ENCODE measurements at regions not wholly inside any gene's neighbourhood (a gene's known extent, or its start where the extent isn't known, plus 50 kb on each side); places are given as distances from the start of the nearest gene placed in this dataset.

- DNase-seq = no peak
- Histone ChIP-seq H3K36me3 (no peaks in the 10 kb centered on the region), H3K9me3 (no peaks in the 10 kb centered on the region), H3K4me3 (no peak overlapping the region), H3K4me1 (no peaks in the 10 kb centered on the region), H3K27me3 (no peaks in the 10 kb centered on the region), H3K27ac (no peak overlapping the region)
- TF ChIP-seq CTCF (IDR thresholded peaks at IDR 0.05) = no peak
- no peak for TF ChIP-seq POLR2A (IDR thresholded peaks at IDR 0.05)
Measured at GRCh38 chr3:107455621-107456020, 67.1 kb upstream of the BBX start.

GRCh38 chr3:107456501-107456900 is 66.3 kb upstream of the BBX start:
- Histone ChIP-seq H3K27ac (no peak overlapping the region), H3K27me3 (no peaks in the 10 kb centered on the region), H3K36me3 (no peaks in the 10 kb centered on the region), H3K9me3 (no peaks in the 10 kb centered on the region), H3K4me1 (no peaks in the 10 kb centered on the region), H3K4me3 (no peak overlapping the region)
- no peak for DNase-seq
- no peak for TF ChIP-seq CTCF (IDR thresholded peaks at IDR 0.05)
- no peak for TF ChIP-seq POLR2A (IDR thresholded peaks at IDR 0.05)

- no peak overlapping the region for H3K27ac ChIP-seq
- TF ChIP-seq POLR2A (IDR thresholded peaks at IDR 0.05) (no peak), CTCF (IDR thresholded peaks at IDR 0.05) (no peak)
- H3K36me3 ChIP-seq = no peaks in the 10 kb centered on the region
- no peaks in the 10 kb centered on the region for H3K27me3 ChIP-seq
- DNase-seq = no peak
- H3K4me1 ChIP-seq = no peaks in the 10 kb centered on the region
- no peaks in the 10 kb centered on the region for H3K9me3 ChIP-seq
- H3K4me3 ChIP-seq = no peak overlapping the region
Measured at GRCh38 chr3:107458871-107459270, 63.9 kb upstream of the BBX start.

- TF ChIP-seq CTCF (IDR thresholded peaks at IDR 0.05) (no peak), POLR2A (IDR thresholded peaks at IDR 0.05) (no peak)
- no peaks in the 10 kb centered on the region for H3K27me3 ChIP-seq
- no peak for DNase-seq
- no peak overlapping the region for H3K27ac ChIP-seq
- no peaks in the 10 kb centered on the region for H3K9me3 ChIP-seq
- no peak overlapping the region for H3K4me3 ChIP-seq
- no peaks in the 10 kb centered on the region for H3K36me3 ChIP-seq
- no peaks in the 10 kb centered on the region for H3K4me1 ChIP-seq
Measured at GRCh38 chr3:107461721-107462120, 61.0 kb upstream of the BBX start.

- Histone ChIP-seq H3K36me3 (no peaks in the 10 kb centered on the region), H3K4me1 (no peaks in the 10 kb centered on the region), H3K27me3 (no peaks in the 10 kb centered on the region), H3K4me3 (no peak overlapping the region), H3K27ac (no peak overlapping the region), H3K9me3 (no peaks in the 10 kb centered on the region)
- no peak for DNase-seq
- TF ChIP-seq CTCF (IDR thresholded peaks at IDR 0.05) (no peak), POLR2A (IDR thresholded peaks at IDR 0.05) (no peak)
Measured at GRCh38 chr3:107464037-107464436, 58.7 kb upstream of the BBX start.

- DNase-seq = no peak
- Histone ChIP-seq H3K27me3 (no peaks in the 10 kb centered on the region), H3K4me3 (no peak overlapping the region)
Measured at GRCh38 chr3:107465064-107465631, 57.6 kb upstream of the BBX start.

More at GRCh38 chr3:107465064-107465631, 57.6 kb upstream of the BBX start:
- TF ChIP-seq POLR2A (IDR thresholded peaks at IDR 0.05) (no peak), CTCF (IDR thresholded peaks at IDR 0.05) (no peak)
- H3K27ac ChIP-seq = no peak overlapping the region
- H3K4me1 ChIP-seq = no peaks in the 10 kb centered on the region
- no peaks in the 10 kb centered on the region for H3K36me3 ChIP-seq
- H3K9me3 ChIP-seq = no peaks in the 10 kb centered on the region
